Astrocyte of the cerebellum (primary cell): ENCODE measurements at regions not wholly inside any gene's neighbourhood (a gene's known extent, or its start where the extent isn't known, plus 50 kb on each side); places are given as distances from the start of the nearest gene placed in this dataset.
"Not testable (repeated sequence)": the region's sequence is repeated elsewhere in the genome, so short reads cannot be mapped to it uniquely, and the experiment has no call there.

Source experiments
- DNase-seq: peaks from one replicate; pipeline ENCODE4 v3.0.0-alpha.2; 2011; ENCODE audit warnings: low read depth
- H3K4me3 ChIP-seq: 2 replicates; pipeline ENCODE4 v1.5.1; 2011; ENCODE audit warnings: mild to moderate bottlenecking, low read depth, low read length, moderate library complexity
- CTCF ChIP-seq: IDR thresholded peaks from 2 replicates; pipeline ENCODE4 v1.5.1; 2012; ENCODE audit warnings: low read length, low read depth, moderate library complexity, mild to moderate bottlenecking; ENCODE audit errors: missing control alignments
- in situ Hi-C: cut with HindIII; loops from 2 replicates; pipeline ENCODE4 v1.10.0; 2017; ENCODE audit warnings: low sequenced_read_pairs

- H3K4me3 ChIP-seq = no peak overlapping the region
- in situ Hi-C loops = no loop called here
- no peak for DNase-seq
- no peak for TF ChIP-seq CTCF
These were observed 68.6 kb upstream of the MCHR2 start for GRCh38 chr6:100062621-100063020.

GRCh38 chr6:100057941-100058340, 63.9 kb upstream of the MCHR2 start:
- DNase-seq = no peak
- H3K4me3 ChIP-seq = no peak overlapping the region
- in situ Hi-C loops = no loop called here
- TF ChIP-seq CTCF = no peak

- no peak for DNase-seq
These were observed 56.5 kb upstream of the MCHR2 start for GRCh38 chr6:100050550-100050949.

GRCh38 chr6:100043961-100044360, 49.9 kb upstream of the MCHR2 start:
- in situ Hi-C loops, DNase-seq, H3K4me3 ChIP-seq: not testable (repeated sequence)

More at GRCh38 chr6:100050550-100050949, 56.5 kb upstream of the MCHR2 start:
- H3K4me3 ChIP-seq = no peak overlapping the region
- TF ChIP-seq CTCF = no peak
- in situ Hi-C loops = no loop called here
